ENCODE measurements at regions not wholly inside any gene's neighbourhood (a gene's known extent, or its start where the extent isn't known, plus 50 kb on each side); places are given as distances from the start of the nearest gene placed in this dataset.

DNA sequence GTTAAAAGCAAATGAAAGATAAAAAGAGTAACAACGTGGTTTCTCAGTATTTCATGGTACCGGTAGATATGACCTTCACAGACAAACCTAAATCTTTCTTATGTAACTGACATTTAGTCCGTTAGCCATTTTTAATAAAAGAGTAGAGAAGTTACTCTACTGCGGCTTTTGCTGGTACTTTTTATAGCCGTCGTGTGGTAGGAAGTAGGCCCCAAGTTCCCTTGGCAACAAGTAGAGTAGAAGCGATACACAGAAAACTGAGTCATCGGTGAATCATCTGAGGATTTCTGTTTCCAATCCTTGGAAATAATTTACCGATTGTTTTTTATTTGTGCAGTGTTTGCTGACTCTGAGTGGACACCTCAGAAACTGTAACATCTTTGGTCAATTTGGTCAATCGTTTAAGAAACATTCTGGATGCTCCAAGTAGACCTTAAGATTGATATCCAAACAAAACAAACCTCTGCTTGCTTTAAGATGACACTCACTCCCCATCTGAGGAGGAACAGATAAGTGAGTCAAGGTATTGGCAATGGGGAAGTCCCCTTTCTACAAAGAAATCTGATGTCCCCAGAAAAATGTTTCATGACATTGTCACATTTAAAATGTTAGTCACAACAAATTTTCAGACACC, 63.9 kb upstream of the AHR start:
- TF ChIP-seq CTCF (IDR thresholded peaks at IDR 0.05) (peak in 1 of 12 donors; percentile 5), POLR2A (IDR thresholded peaks at IDR 0.05) (no peak)
